A673 (cell line): ENCODE measurements at regions not wholly inside any gene's neighbourhood (a gene's known extent, or its start where the extent isn't known, plus 50 kb on each side); places are given as distances from the start of the nearest gene placed in this dataset.

ENCODE experiments used
- BruUV-seq: library from RNA; stranded (reverse); fragments of 400-500 nt; replicated peaks from 2 replicates; lab custom pipeline; 2021; lab: Mats Ljungman, UMichigan
- CTCF ChIA-PET: fragments of 300-600 bp; sonication (Branson Sonifier 250); formaldehyde crosslinking; loops from one replicate; lab custom pipeline; 2022; ENCODE audit warnings: antibody characterized with exemption; lab: Charles Lee
- POLR2A ChIA-PET: fragments of 300-600 bp; sonication (Branson Sonifier 250); formaldehyde crosslinking; loops from one replicate; lab custom pipeline; 2022; ENCODE audit warnings: antibody characterized with exemption; ENCODE audit not compliant: low non-redundant PET; lab: Charles Lee
- DNase-seq: peaks from one replicate; pipeline ENCODE4 v3.0.0-alpha.2; 2015; ENCODE audit warnings: low spot score
- H3K27ac ChIP-seq: fragments of 200-600 bp; sonication (generic); 2 replicates; pipeline ENCODE4 v1.5.1; 2016; ENCODE audit warnings: mixed run types, low read depth, mild to moderate bottlenecking, mixed read lengths, antibody characterized with exemption, low read length; ENCODE audit not compliant: poor library complexity, severe bottlenecking
- H3K27me3 ChIP-seq: fragments of 200-600 bp; sonication (generic); replicated peaks from 2 replicates; pipeline ENCODE4 v1.6.1; 2017; ENCODE audit warnings: mixed run types, low read depth, mild to moderate bottlenecking, mixed read lengths, antibody characterized with exemption, low read length; ENCODE audit not compliant: insufficient read depth, poor library complexity
- H3K36me3 ChIP-seq: fragments of 200-600 bp; sonication (generic); 2 replicates; pipeline ENCODE4 v1.6.1; 2016; ENCODE audit warnings: mixed run types, mild to moderate bottlenecking, mixed read lengths, antibody characterized with exemption, low read length; ENCODE audit not compliant: insufficient read depth, poor library complexity, severe bottlenecking
- H3K4me1 ChIP-seq: fragments of 200-600 bp; sonication (generic); 2 replicates; pipeline ENCODE4 v1.6.1; 2017; ENCODE audit warnings: mixed run types, mild to moderate bottlenecking, mixed read lengths, antibody characterized with exemption, low read length; ENCODE audit not compliant: insufficient read depth, poor library complexity, severe bottlenecking
- H3K4me3 ChIP-seq: fragments of 200-600 bp; sonication (generic); 2 replicates; pipeline ENCODE4 v1.5.1; 2016; ENCODE audit warnings: low read depth, mixed run types, mild to moderate bottlenecking, mixed read lengths, low read length; ENCODE audit not compliant: poor library complexity, severe bottlenecking
- H3K9me3 ChIP-seq: fragments of 200-600 bp; sonication (generic); 2 replicates; pipeline ENCODE4 v1.6.1; 2016; ENCODE audit warnings: mixed run types, low read depth, mild to moderate bottlenecking, mixed read lengths, antibody characterized with exemption, low read length; ENCODE audit not compliant: poor library complexity, severe bottlenecking
- EZH2 ChIP-seq: fragments of 200-600 bp; sonication (generic); IDR thresholded peaks from 2 replicates; pipeline ENCODE4 v1.6.1; 2017; ENCODE audit warnings: borderline replicate concordance, low read depth, mild to moderate bottlenecking, mixed read lengths, antibody characterized with exemption, low read length; ENCODE audit not compliant: poor library complexity, severe bottlenecking
- intact Hi-C: fragments of 100-400 bp; cut with micrococcal nuclease; formaldehyde crosslinking; loops from one replicate; pipeline ENCODE4 v1.10.0; 2022; ENCODE audit not compliant: unreplicated experiment
- TF ChIP-seq, protein P1 (sequence below): fragments of 300-800, 200-600 bp; sonication (generic); conservative IDR thresholded peaks from 2 replicates; pipeline ENCODE4 v1.5.1; 2017; ENCODE audit warnings: low read depth, mild to moderate bottlenecking, antibody characterized with exemption, low read length, moderate library complexity, mixed read lengths

DNA sequence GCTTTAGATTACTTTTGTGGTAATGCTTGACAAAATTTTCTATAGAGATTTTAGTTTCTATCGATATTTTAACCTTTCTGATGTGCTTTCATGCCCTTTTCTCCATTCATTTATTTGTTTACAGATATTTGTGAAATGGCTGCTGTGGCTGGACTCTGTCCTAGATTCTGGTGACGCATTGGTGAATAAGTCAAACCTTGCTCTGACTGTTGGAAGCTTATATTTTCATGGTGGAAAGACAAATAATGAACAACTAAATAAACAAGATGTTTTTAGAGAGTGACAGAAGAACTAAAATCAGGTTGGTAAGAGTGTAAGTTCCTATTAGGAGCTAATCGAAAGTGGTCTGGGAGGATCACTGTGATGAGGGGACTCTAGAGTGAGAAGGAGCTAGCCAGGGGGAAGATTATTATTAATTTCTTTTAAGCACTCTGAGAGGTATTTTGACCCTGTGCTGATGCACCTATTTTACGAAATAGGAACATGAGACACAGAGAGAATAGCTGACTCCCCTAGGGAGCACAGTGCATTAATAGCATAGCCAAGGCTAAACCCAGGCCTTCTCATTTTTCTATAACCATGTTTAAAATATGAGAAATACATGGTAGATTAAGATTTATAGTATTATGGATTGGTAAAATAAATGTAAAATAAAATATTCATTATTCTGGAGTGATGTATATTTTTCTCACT, 411.9 kb upstream of the ARRDC3 start:
- no peak for DNase-seq
- intact Hi-C loops = no loop called here
- no peaks in the 10 kb centered on the region for H3K27me3 ChIP-seq

GRCh38 chr5:91794455-91794854, 411.3 kb upstream of the ARRDC3 start:
- no peak for DNase-seq
- H3K36me3 ChIP-seq = no peaks in the 10 kb centered on the region
- no peak for TF ChIP-seq EZH2
- TF ChIP-seq, protein P1, sequence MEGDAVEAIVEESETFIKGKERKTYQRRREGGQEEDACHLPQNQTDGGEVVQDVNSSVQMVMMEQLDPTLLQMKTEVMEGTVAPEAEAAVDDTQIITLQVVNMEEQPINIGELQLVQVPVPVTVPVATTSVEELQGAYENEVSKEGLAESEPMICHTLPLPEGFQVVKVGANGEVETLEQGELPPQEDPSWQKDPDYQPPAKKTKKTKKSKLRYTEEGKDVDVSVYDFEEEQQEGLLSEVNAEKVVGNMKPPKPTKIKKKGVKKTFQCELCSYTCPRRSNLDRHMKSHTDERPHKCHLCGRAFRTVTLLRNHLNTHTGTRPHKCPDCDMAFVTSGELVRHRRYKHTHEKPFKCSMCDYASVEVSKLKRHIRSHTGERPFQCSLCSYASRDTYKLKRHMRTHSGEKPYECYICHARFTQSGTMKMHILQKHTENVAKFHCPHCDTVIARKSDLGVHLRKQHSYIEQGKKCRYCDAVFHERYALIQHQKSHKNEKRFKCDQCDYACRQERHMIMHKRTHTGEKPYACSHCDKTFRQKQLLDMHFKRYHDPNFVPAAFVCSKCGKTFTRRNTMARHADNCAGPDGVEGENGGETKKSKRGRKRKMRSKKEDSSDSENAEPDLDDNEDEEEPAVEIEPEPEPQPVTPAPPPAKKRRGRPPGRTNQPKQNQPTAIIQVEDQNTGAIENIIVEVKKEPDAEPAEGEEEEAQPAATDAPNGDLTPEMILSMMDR = no peak
- peaks cover 3% of the 10 kb centered on the region for H3K4me1 ChIP-seq
- no TSS peak for BruUV-seq
- ChIA-PET CTCF (no interaction called here), POLR2A (no interaction called here)
- intact Hi-C loops = no loop called here
- H3K27ac ChIP-seq = no peak overlapping the region
- no peaks in the 10 kb centered on the region for H3K9me3 ChIP-seq
- H3K27me3 ChIP-seq = no peaks in the 10 kb centered on the region
- no peak overlapping the region for H3K4me3 ChIP-seq

More for the DNA sequence above, 411.9 kb upstream of the ARRDC3 start:
- no peaks in the 10 kb centered on the region for H3K9me3 ChIP-seq
- no peak overlapping the region for H3K27ac ChIP-seq
- H3K36me3 ChIP-seq = no peaks in the 10 kb centered on the region
- no peak overlapping the region for H3K4me3 ChIP-seq
- no TSS peak for BruUV-seq
- H3K4me1 ChIP-seq = peaks cover 3% of the 10 kb centered on the region
- ChIA-PET POLR2A (interaction anchor here (0.6 kb wide), 1 partner anchor 60 kb away, joined by 3 read pairs; no protein-coding TSS in a partner anchor), CTCF (no interaction called here)
- TF ChIP-seq EZH2 = no peak
- TF ChIP-seq, protein P1 = no peak

- ChIA-PET CTCF (no interaction called here), POLR2A (no interaction called here)
- DNase-seq = peak; percentile 6
- Histone ChIP-seq H3K27ac (no peak overlapping the region), H3K36me3 (no peaks in the 10 kb centered on the region), H3K4me3 (no peak overlapping the region), H3K9me3 (no peaks in the 10 kb centered on the region), H3K4me1 (no peaks in the 10 kb centered on the region), H3K27me3 (no peaks in the 10 kb centered on the region)
- BruUV-seq = no TSS peak
- intact Hi-C loops = no loop called here
- TF ChIP-seq, protein P1 = no peak
- no peak for TF ChIP-seq EZH2
Observed at GRCh38 chr5:91787718-91788117, 404.6 kb upstream of the ARRDC3 start.
